Stimulated activated CD4-positive, alpha-beta T cell treated with anti-CD3 and anti-CD28 coated beads, Interleukin-1b, Interleukin-23, amount 100 ng/mL, for 24 hours (primary cell): ENCODE measurements at regions not wholly inside any gene's neighbourhood (a gene's known extent, or its start where the extent isn't known, plus 50 kb on each side); places are given as distances from the start of the nearest gene placed in this dataset.
"Not testable (repeated sequence)": the region's sequence is repeated elsewhere in the genome, so short reads cannot be mapped to it uniquely, and the experiment has no call there.

Experiments
- DNase-seq, 4 experiments: peaks; one replicate each; pipeline ENCODE4 v3.0.0-alpha.2; 2020; ENCODE audit warnings: low read depth in 4 of 4, low spot score in 1 of 4

GRCh38 chr4:177494791-177495190 lies 52.6 kb upstream of the AGA start:
- DNase-seq = no peak

- not testable (repeated sequence) for DNase-seq
Observed at GRCh38 chr4:177495626-177496025, 53.4 kb upstream of the AGA start.

- no peak for DNase-seq
Observed at GRCh38 chr4:177499537-177499936, 57.3 kb upstream of the AGA start.

- DNase-seq = no peak
Observed at GRCh38 chr4:177505171-177505615, 63.0 kb upstream of the AGA start.

GRCh38 chr4:177508662-177509061 lies 66.4 kb upstream of the AGA start:
- no peak for DNase-seq

GRCh38 chr4:177509226-177509745 lies 67.0 kb upstream of the AGA start:
- DNase-seq = no peak

- no peak for DNase-seq
Observed at GRCh38 chr4:177511611-177512010, 69.4 kb upstream of the AGA start.

GRCh38 chr4:177512646-177513045 lies 70.4 kb upstream of the AGA start:
- DNase-seq = no peak

GRCh38 chr4:177517862-177518261 lies 75.6 kb upstream of the AGA start:
- no peak for DNase-seq

- no peak for DNase-seq
Observed at GRCh38 chr4:177519481-177520260, 77.4 kb upstream of the AGA start.

- DNase-seq = no peak
Observed at GRCh38 chr4:177528620-177529019, 86.4 kb upstream of the AGA start.

GRCh38 chr4:177530561-177530960 lies 88.3 kb upstream of the AGA start:
- no peak for DNase-seq

- DNase-seq = no peak
Observed at GRCh38 chr4:177532358-177532757, 90.1 kb upstream of the AGA start.

- not testable (repeated sequence) for DNase-seq
Observed at GRCh38 chr4:177534841-177535240, 92.6 kb upstream of the AGA start.

GRCh38 chr4:177546745-177547144 lies 104.5 kb upstream of the AGA start:
- no peak for DNase-seq

- no peak for DNase-seq
Observed at GRCh38 chr4:177547985-177548384, 105.7 kb upstream of the AGA start.

- DNase-seq = no peak
Observed at GRCh38 chr4:177555007-177555574, 112.9 kb upstream of the AGA start.

- DNase-seq = no peak
Observed at GRCh38 chr4:177557416-177557815, 115.2 kb upstream of the AGA start.

GRCh38 chr4:177558995-177559394 lies 116.8 kb upstream of the AGA start:
- DNase-seq = no peak

- no peak for DNase-seq
Observed at GRCh38 chr4:177562163-177562562, 119.9 kb upstream of the AGA start.

- no peak for DNase-seq
Observed at GRCh38 chr4:177562859-177563258, 120.6 kb upstream of the AGA start.

GRCh38 chr4:177566691-177567090 lies 124.5 kb upstream of the AGA start:
- DNase-seq = no peak

GRCh38 chr4:177568931-177569330 lies 126.7 kb upstream of the AGA start:
- DNase-seq = no peak
